HG02943 (cell line): ENCODE measurements at regions not wholly inside any gene's neighbourhood (a gene's known extent, or its start where the extent isn't known, plus 50 kb on each side); places are given as distances from the start of the nearest gene placed in this dataset.
"Not testable (repeated sequence)": the region's sequence is repeated elsewhere in the genome, so short reads cannot be mapped to it uniquely, and the experiment has no call there.

ENCODE experiments used
- ATAC-seq: cut with Tn5 transposase; IDR thresholded peaks from one replicate; pipeline ENCODE4 v1.9.1; 2021; ENCODE audit warnings: mild to moderate bottlenecking, low read depth, moderate library complexity; ENCODE audit not compliant: unreplicated experiment

GRCh38 chr10:2225609-2226008 lies 488.3 kb upstream of the ADARB2 start:
- no peak for ATAC-seq

GRCh38 chr10:2223548-2224320 lies 486.4 kb upstream of the ADARB2 start:
- ATAC-seq = no peak

GRCh38 chr10:2222631-2223030 lies 485.3 kb upstream of the ADARB2 start:
- no peak for ATAC-seq

GRCh38 chr10:2214805-2215204 lies 477.5 kb upstream of the ADARB2 start:
- no peak for ATAC-seq

GRCh38 chr10:2214092-2214491 lies 476.8 kb upstream of the ADARB2 start:
- ATAC-seq = no peak

- ATAC-seq = no peak
Measured at GRCh38 chr10:2212244-2212834, 475.0 kb upstream of the ADARB2 start.

GRCh38 chr10:2210088-2210487 lies 472.8 kb upstream of the ADARB2 start:
- ATAC-seq = no peak

GRCh38 chr10:2208106-2208505 lies 470.8 kb upstream of the ADARB2 start:
- ATAC-seq = no peak

GRCh38 chr10:2207246-2207922 lies 470.1 kb upstream of the ADARB2 start:
- no peak for ATAC-seq

- ATAC-seq = no peak
Measured at GRCh38 chr10:2205406-2205805, 468.1 kb upstream of the ADARB2 start.

GRCh38 chr10:2202401-2202800 lies 465.1 kb upstream of the ADARB2 start:
- ATAC-seq = no peak

- ATAC-seq = no peak
Measured at GRCh38 chr10:2201534-2202099, 464.3 kb upstream of the ADARB2 start.

GRCh38 chr10:2197663-2198062 lies 460.3 kb upstream of the ADARB2 start:
- no peak for ATAC-seq

GRCh38 chr10:2196272-2196671 lies 458.9 kb upstream of the ADARB2 start:
- no peak for ATAC-seq

GRCh38 chr10:2189356-2189755 lies 452.0 kb upstream of the ADARB2 start:
- ATAC-seq = not testable (repeated sequence)

- ATAC-seq = no peak
Measured at GRCh38 chr10:2188371-2188770, 451.0 kb upstream of the ADARB2 start.

- no peak for ATAC-seq
Measured at GRCh38 chr10:2173327-2173726, 436.0 kb upstream of the ADARB2 start.

- no peak for ATAC-seq
Measured at GRCh38 chr10:2165771-2166460, 428.6 kb upstream of the ADARB2 start.

- ATAC-seq = no peak
Measured at GRCh38 chr10:2150288-2150687, 413.0 kb upstream of the ADARB2 start.

- no peak for ATAC-seq
Measured at GRCh38 chr10:2145926-2146478, 408.7 kb upstream of the ADARB2 start.
